MCF 10A (cell line): ENCODE measurements at regions not wholly inside any gene's neighbourhood (a gene's known extent, or its start where the extent isn't known, plus 50 kb on each side); places are given as distances from the start of the nearest gene placed in this dataset.

Experiments
- BruUV-seq: library from RNA; stranded (reverse); fragments of 400-500 nt; replicated peaks from 2 replicates; lab custom pipeline; 2021; lab: Mats Ljungman, UMichigan
- CTCF ChIA-PET: fragments of 300-600 bp; sonication (Branson Sonifier 250); formaldehyde crosslinking; extraction: SDS; loops from one replicate; lab custom pipeline; 2021; ENCODE audit warnings: antibody characterized with exemption, inconsistent platforms; lab: Yijun Ruan, JAX
- POLR2A ChIA-PET: fragments of 300-600, 350-650 bp; sonication (Branson Sonifier 250); formaldehyde crosslinking; extraction: SDS; loops from one replicate; lab custom pipeline; 2020; ENCODE audit warnings: antibody characterized with exemption, inconsistent platforms; lab: Yijun Ruan, JAX
- DNase-seq: peaks from one replicate; pipeline ENCODE4 v3.0.0-alpha.2; 2018; ENCODE audit not compliant: unreplicated experiment
- H3K27ac Mint-ChIP-seq: one replicate; pipeline ENCODE4 v1.8.0; 2022; ENCODE audit warnings: mild to moderate bottlenecking, low read depth, mixed read lengths; ENCODE audit not compliant: unreplicated experiment
- H3K27me3 Mint-ChIP-seq: one replicate; pipeline ENCODE4 v1.8.0; 2022; ENCODE audit warnings: mixed read lengths; ENCODE audit not compliant: insufficient read depth, unreplicated experiment
- H3K36me3 Mint-ChIP-seq: one replicate; pipeline ENCODE4 v1.8.0; 2022; ENCODE audit warnings: mild to moderate bottlenecking, moderate library complexity, mixed read lengths; ENCODE audit not compliant: insufficient read depth, unreplicated experiment
- H3K4me1 Mint-ChIP-seq: one replicate; pipeline ENCODE4 v1.8.0; 2022; ENCODE audit warnings: mixed read lengths; ENCODE audit not compliant: insufficient read depth, unreplicated experiment
- H3K4me3 Mint-ChIP-seq: one replicate; pipeline ENCODE4 v1.8.0; 2022; ENCODE audit warnings: mild to moderate bottlenecking, moderate library complexity, mixed read lengths; ENCODE audit not compliant: unreplicated experiment
- H3K9me3 Mint-ChIP-seq: one replicate; pipeline ENCODE4 v1.8.0; 2022; ENCODE audit warnings: mixed read lengths; ENCODE audit not compliant: unreplicated experiment
- intact Hi-C: fragments of 100-400 bp; cut with micrococcal nuclease; formaldehyde crosslinking; loops from 2 replicates; pipeline ENCODE4 v1.14.1; 2022
- TF ChIP-seq, protein P1 (sequence below): fragments of 200-600 bp; IDR thresholded peaks from one replicate; pipeline ENCODE4 v1.8.0; 2022; ENCODE audit warnings: antibody characterized with exemption, mild to moderate bottlenecking; ENCODE audit not compliant: unreplicated experiment

GRCh38 chr14:104389326-104390220, 190.0 kb upstream of the C14orf180 start:
- intact Hi-C loops = no loop called here
- BruUV-seq = no TSS peak
- POLR2A ChIA-PET = interaction anchor here (0.6 kb wide), 1 partner anchor 15 kb away, joined by 3 read pairs; no protein-coding TSS in a partner anchor
- H3K36me3 Mint-ChIP-seq = no peaks in the 10 kb centered on the region
- TF ChIP-seq, protein P1, sequence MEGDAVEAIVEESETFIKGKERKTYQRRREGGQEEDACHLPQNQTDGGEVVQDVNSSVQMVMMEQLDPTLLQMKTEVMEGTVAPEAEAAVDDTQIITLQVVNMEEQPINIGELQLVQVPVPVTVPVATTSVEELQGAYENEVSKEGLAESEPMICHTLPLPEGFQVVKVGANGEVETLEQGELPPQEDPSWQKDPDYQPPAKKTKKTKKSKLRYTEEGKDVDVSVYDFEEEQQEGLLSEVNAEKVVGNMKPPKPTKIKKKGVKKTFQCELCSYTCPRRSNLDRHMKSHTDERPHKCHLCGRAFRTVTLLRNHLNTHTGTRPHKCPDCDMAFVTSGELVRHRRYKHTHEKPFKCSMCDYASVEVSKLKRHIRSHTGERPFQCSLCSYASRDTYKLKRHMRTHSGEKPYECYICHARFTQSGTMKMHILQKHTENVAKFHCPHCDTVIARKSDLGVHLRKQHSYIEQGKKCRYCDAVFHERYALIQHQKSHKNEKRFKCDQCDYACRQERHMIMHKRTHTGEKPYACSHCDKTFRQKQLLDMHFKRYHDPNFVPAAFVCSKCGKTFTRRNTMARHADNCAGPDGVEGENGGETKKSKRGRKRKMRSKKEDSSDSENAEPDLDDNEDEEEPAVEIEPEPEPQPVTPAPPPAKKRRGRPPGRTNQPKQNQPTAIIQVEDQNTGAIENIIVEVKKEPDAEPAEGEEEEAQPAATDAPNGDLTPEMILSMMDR = no peak
- no peak overlapping the region for H3K4me3 Mint-ChIP-seq
- H3K27ac Mint-ChIP-seq = no peak overlapping the region
- H3K27me3 Mint-ChIP-seq = peaks cover 25% of the 10 kb centered on the region
- H3K4me1 Mint-ChIP-seq = no peaks in the 10 kb centered on the region
- no peaks in the 10 kb centered on the region for H3K9me3 Mint-ChIP-seq
- no peak for DNase-seq
- CTCF ChIA-PET = no interaction called here

GRCh38 chr14:104390221-104390931, 189.2 kb upstream of the C14orf180 start:
- no peak for DNase-seq
- POLR2A ChIA-PET = no interaction called here
- Mint-ChIP-seq H3K9me3 (no peaks in the 10 kb centered on the region), H3K27ac (no peak overlapping the region), H3K4me3 (no peak overlapping the region), H3K4me1 (no peaks in the 10 kb centered on the region), H3K36me3 (no peaks in the 10 kb centered on the region), H3K27me3 (peaks cover 33% of the 10 kb centered on the region)
- BruUV-seq = no TSS peak
- intact Hi-C loops = no loop called here
- CTCF ChIA-PET = no interaction called here
- TF ChIP-seq, protein P1 = no peak

DNA sequence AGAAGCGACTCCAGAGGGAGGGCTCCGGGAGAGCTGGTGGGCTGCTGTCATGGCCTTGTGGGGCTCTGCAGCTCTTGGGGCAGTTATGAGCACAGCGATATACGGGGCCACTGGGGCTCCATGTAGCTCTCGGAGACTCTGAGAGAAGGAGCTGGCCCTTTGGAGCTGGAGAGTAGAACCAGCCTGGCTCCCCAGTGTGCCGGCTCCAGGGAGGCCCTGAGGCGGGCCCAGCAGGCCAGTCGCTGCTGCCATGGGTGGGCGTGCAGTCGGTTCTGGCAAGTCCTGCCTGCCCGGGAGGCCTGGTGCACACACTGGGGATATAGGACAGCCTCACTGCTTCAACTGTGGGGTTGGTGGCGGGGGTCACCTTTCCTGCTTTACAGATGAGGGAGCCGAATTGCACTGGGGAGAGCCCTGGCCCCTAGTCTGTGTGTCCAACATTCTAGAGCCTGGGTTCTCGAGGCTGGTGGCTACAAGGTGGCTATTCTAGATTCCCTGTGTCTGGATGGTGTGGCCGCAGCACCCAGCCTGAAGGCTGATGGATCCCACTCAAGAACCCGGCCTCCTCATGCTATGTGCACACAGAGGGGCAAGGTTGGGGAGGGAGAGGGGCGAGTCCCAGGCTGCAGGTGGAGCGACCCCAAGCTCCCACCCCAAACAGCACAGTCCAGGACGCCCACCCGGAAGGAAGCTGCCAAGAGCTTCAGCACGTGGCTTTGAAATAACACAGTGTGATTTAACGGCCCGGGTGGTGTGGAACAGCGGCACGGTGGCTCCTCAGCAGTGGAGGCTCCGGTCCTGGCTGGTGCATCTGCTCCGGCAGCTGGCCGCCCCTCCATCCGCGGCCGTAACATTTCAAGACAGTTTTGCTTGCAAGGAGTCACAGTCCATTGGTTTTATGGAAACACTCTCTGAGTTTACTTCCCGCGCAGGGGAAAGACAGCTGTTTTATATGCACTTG, 188.3 kb upstream of the C14orf180 start:
- TF ChIP-seq, protein P1 = no peak
- no peaks in the 10 kb centered on the region for H3K4me1 Mint-ChIP-seq
- no TSS peak for BruUV-seq
- no peak for DNase-seq
- no peak overlapping the region for H3K4me3 Mint-ChIP-seq
- peaks cover 41% of the 10 kb centered on the region for H3K27me3 Mint-ChIP-seq
- POLR2A ChIA-PET = interaction anchor here (0.6 kb wide), 1 partner anchor 45 kb away, joined by 3 read pairs; no protein-coding TSS in a partner anchor
- CTCF ChIA-PET = no interaction called here
- no peak overlapping the region for H3K27ac Mint-ChIP-seq
- H3K36me3 Mint-ChIP-seq = no peaks in the 10 kb centered on the region
- intact Hi-C loops = no loop called here
- no peaks in the 10 kb centered on the region for H3K9me3 Mint-ChIP-seq
